CD4-positive, alpha-beta T cell treated with Interleukin-2 at 100 ng/mL for 4 hours (primary cell): ENCODE measurements at regions not wholly inside any gene's neighbourhood (a gene's known extent, or its start where the extent isn't known, plus 50 kb on each side); places are given as distances from the start of the nearest gene placed in this dataset.
A peak's percentile ranks its signal among the peaks of the same experiment; 100 is the strongest.
"Not testable (repeated sequence)": the region's sequence is repeated elsewhere in the genome, so short reads cannot be mapped to it uniquely, and the experiment has no call there.

Experiments used
- DNase-seq: peaks from one replicate; pipeline ENCODE4 v3.0.0-alpha.2; 2020; ENCODE audit warnings: low spot score

DNA sequence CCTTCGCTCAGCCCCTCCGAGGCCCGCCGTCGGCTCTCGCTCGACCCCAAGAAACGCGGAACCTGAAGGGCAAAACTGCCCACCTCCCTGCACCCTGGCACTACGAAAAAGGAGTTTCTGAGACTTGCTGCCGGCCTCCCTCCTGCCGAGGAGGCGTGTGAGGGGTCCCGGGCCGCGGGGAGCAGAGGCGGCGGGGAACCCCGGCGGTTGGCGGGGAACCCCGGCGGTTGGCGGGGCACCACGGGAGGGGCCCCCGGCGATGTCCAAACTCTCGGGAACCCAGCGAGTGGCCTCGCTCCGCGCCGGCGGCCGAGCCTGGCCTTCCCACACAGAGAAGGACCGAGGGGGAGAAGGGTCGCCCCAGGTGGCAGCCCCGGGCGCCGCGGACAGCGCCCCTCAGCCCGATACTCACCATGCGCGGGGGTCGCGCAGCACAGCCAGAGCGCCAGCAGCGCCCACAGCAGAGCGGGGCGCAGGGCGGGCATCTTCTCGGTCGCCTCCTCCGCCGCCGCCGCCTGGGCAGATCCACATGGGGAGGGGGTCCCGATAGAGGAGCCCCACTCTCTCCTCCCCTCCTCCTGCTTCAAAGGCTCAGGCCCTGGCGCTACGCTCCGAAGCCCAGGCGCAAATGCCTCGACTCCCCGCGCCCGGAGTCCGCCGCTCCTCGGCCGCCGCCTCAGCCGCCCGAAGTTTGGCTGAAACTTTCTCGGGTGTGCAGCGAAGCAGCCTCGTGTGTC is 69.4 kb upstream of the NUDT4B start:
- DNase-seq = peak; percentile 21

DNA sequence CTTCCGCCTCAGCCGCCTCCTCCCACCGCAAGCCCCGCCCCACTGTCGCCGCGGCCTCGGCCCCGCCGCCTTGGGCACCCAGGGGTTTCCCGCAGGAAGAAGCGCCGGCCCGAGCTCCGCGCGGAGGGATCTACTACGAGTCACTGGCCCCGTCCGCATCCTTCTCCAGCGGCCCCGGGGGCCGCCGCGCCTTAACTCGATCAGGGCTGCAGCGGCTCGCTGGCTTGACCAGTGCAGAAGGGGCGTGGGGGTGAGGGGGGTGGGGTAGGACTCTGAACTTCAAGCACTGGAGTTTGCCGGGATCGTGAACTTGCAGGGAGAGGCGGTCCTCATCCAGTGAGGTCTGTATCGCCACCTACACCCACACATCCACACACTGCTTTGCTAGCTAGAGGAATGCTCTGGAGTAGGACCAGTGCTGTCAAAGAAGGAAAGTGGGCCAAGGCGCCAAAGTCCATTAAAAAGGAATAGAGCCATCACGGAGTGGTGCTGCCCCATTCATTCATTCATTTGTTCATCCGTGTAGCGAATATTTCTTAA is 68.7 kb upstream of the NUDT4B start:
- DNase-seq = not testable (repeated sequence)

DNA sequence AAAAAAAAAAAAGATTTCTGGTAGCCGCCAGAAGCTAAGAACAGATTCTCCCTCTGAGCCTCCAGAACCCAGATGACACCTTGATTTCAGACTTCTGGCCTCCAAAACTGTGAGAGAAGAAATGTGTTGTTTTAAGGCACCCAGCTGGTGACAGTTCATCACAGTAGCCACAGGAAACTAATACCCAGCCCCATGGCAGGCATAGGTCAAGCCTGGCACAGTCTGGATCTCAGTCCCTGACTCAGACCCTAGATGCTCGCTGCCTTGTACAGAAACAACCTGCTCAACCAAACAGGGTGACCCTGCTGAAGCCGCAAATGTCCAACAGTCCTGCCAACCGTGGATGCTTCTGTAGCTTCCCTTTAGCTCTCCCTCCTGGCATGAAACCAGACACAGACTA is 61.8 kb upstream of the NUDT4B start:
- not testable (repeated sequence) for DNase-seq

DNA sequence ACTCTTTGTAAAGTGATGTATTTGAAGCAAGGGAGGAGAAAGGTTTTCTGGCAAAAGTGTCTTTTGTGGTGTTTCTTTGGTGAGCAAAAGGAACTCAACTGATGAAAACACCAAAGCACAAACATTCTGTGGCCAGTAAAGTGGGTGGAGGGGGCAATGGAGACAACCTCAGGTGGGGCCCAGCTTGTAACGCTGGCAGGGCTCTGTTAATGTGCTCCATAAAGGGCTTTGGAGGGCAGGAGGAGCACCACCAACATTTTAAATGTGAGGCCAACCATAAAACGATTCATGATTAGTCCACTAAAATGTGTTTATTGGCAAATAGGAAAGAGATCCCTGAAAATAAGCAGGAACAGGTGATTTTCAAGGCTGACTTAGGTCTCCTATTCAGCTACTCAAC is 61.2 kb upstream of the NUDT4B start:
- not testable (repeated sequence) for DNase-seq
